ENCODE measurements at regions not wholly inside any gene's neighbourhood (a gene's known extent, or its start where the extent isn't known, plus 50 kb on each side); places are given as distances from the start of the nearest gene placed in this dataset.

- TF ChIP-seq ZNF687 (CRISPR knock-in tag; IDR thresholded peaks at IDR 0.05) = peak; percentile 25; the same call in 1 of the 2 replicates
- no peak for TF ChIP-seq ZBTB34 (CRISPR knock-in tag; IDR thresholded peaks at IDR 0.05)
- TF ChIP-seq ATF7 (IDR thresholded peaks at IDR 0.05) = no peak
- TF ChIP-seq ATF7 (CRISPR knock-in tag; IDR thresholded peaks at IDR 0.05) = 0 out of 2 replicates have a peak, but pooled peaks have one; percentile 27
- 0 out of 2 replicates have a peak, but pooled peaks have one; percentile 45 for TF ChIP-seq RXRA (CRISPR knock-in tag; IDR thresholded peaks at IDR 0.05)
- TF ChIP-seq ELF1 (CRISPR knock-in tag; IDR thresholded peaks at IDR 0.05) = peak; percentile 26; the same call in 1 of the 2 replicates
- TF ChIP-seq ATF4 (CRISPR knock-in tag; IDR thresholded peaks at IDR 0.05) = peak in 1 of 2 experiments; percentile 81; a peak in 2 of 4 replicates
- TF ChIP-seq CREB3 (CRISPR knock-in tag; IDR thresholded peaks at IDR 0.05) = no peak
- no peak for TF ChIP-seq USF2 (IDR thresholded peaks at IDR 0.05; ENCODE audit: low read depth, low read length)
- 0 out of 2 replicates have a peak, but pooled peaks have one; percentile 5 for TF ChIP-seq USF2 (CRISPR knock-in tag; IDR thresholded peaks at IDR 0.05; ENCODE audit: borderline replicate concordance)
- TF ChIP-seq GABPA (IDR thresholded peaks at IDR 0.05; ENCODE audit: low read depth, low read length) = peak; percentile 45
- peak; percentile 91 for TF ChIP-seq GABPA (CRISPR knock-in tag; IDR thresholded peaks at IDR 0.05; ENCODE audit: low read depth)
- TF ChIP-seq SETDB1 (CRISPR knock-in tag; IDR thresholded peaks at IDR 0.05; ENCODE audit: borderline replicate concordance) = no peak
- TF ChIP-seq MXD1 (CRISPR knock-in tag; IDR thresholded peaks at IDR 0.05) = no peak
- peak; percentile 71 for TF ChIP-seq ZFX (CRISPR knock-in tag; IDR thresholded peaks at IDR 0.05; ENCODE audit: low read depth)
- TF ChIP-seq DPF2 (CRISPR knock-in tag; IDR thresholded peaks at IDR 0.05; ENCODE audit: borderline replicate concordance, low read depth) = no peak
- TF ChIP-seq HOXA9 (CRISPR knock-in tag; IDR thresholded peaks at IDR 0.05; ENCODE audit: borderline replicate concordance) = no peak
- no peak for TF ChIP-seq PBX2 (CRISPR knock-in tag; IDR thresholded peaks at IDR 0.05)
- TF ChIP-seq CHD2 (IDR thresholded peaks at IDR 0.05; ENCODE audit: low read depth, low read length) = no peak
- peak; percentile 53 for TF ChIP-seq FOSL2 (CRISPR knock-in tag; IDR thresholded peaks at IDR 0.05)
These were observed 116.2 kb upstream of the JAG1 start (continued) for GRCh38 chr20:10790013-10790412.
